Endothelial cell of umbilical vein (primary cell): ENCODE measurements at regions not wholly inside any gene's neighbourhood (a gene's known extent, or its start where the extent isn't known, plus 50 kb on each side); places are given as distances from the start of the nearest gene placed in this dataset.

ENCODE experiments used
- BruUV-seq: library from RNA; stranded (reverse); fragments of 400-500 nt; replicated peaks from 2 replicates; lab custom pipeline; 2021; lab: Mats Ljungman, UMichigan
- CTCF ChIA-PET: fragments of 300-600, 350-600 bp; sonication (Branson Sonifier 250); formaldehyde crosslinking; loops from one replicate; lab custom pipeline; 2021; ENCODE audit warnings: antibody characterized with exemption, inconsistent platforms; lab: Charles Lee
- POLR2A ChIA-PET: fragments of 300-600, 350-600 bp; sonication (Branson Sonifier 250); formaldehyde crosslinking; loops from one replicate; lab custom pipeline; 2021; ENCODE audit warnings: antibody characterized with exemption, inconsistent platforms; lab: Charles Lee
- DNase-seq: peaks from one replicate; pipeline ENCODE4 v3.0.0-alpha.2; 2011; ENCODE audit warnings: low read depth, low spot score
- FAIRE-seq: peaks from 2 replicates; lab custom pipeline; 2011; peaks lifted over from hg19 to GRCh38; lab: Jason Lieb, UNC
- H2AFZ ChIP-seq: 2 replicates; pipeline ENCODE4 v1.6.0; 2012; ENCODE audit warnings: low read depth, low read length, control low read depth, inconsistent platforms
- H3K27ac ChIP-seq: 2 replicates; pipeline ENCODE4 v1.5.1; 2011; ENCODE audit warnings: low read depth, mild to moderate bottlenecking, control low read depth, low read length, moderate library complexity; ENCODE audit not compliant: insufficient read depth
- H3K27me3 ChIP-seq, 2 experiments: 2 replicates each; pipeline versions ENCODE4 v1.6.0 to v1.6.1; 2011; ENCODE audit warnings: low read length in 2 of 2, mixed read lengths in 1 of 2; ENCODE audit not compliant: control insufficient read depth in 2 of 2, insufficient read depth in 2 of 2
- H3K36me3 ChIP-seq, 2 experiments: 2 replicates in 1 of 2; 3 replicates in 1 of 2; pipeline ENCODE4 v1.5.1; 2011; ENCODE audit warnings: low read length in 2 of 2, mild to moderate bottlenecking in 1 of 2, moderate library complexity in 1 of 2; ENCODE audit not compliant: control insufficient read depth in 2 of 2, insufficient read depth in 2 of 2; ENCODE audit errors: extremely low read depth in 1 of 2
- H3K4me1 ChIP-seq: 3 replicates; pipeline ENCODE4 v1.5.1; 2011; ENCODE audit warnings: mild to moderate bottlenecking, low read length; ENCODE audit not compliant: control insufficient read depth, insufficient read depth; ENCODE audit errors: extremely low read depth
- H3K4me2 ChIP-seq: 2 replicates; pipeline ENCODE4 v1.6.1; 2011; ENCODE audit warnings: low read length, control low read depth, mixed read lengths; ENCODE audit not compliant: insufficient read depth
- H3K4me3 ChIP-seq, 3 experiments: fragments of 200-600 bp in 1 of 3; sonication (generic), shearing (Covaris generic) in 1 of 3; replicated peaks in 1 of 3; 2 replicates each; pipeline ENCODE4 v1.5.1; 2011 to 2016; ENCODE audit warnings: control low read depth in 3 of 3, low read length in 3 of 3, mild to moderate bottlenecking in 2 of 3, inconsistent platforms in 1 of 3, low read depth in 1 of 3, moderate library complexity in 1 of 3; ENCODE audit not compliant: insufficient read depth in 1 of 3
- H3K79me2 ChIP-seq: 2 replicates; pipeline ENCODE4 v1.6.0; 2012; ENCODE audit warnings: low read length, inconsistent platforms; ENCODE audit not compliant: control insufficient read depth, insufficient read depth
- H3K9ac ChIP-seq: replicated peaks from 2 replicates; pipeline ENCODE3; 2011; ENCODE audit warnings: low read length, control low read depth; ENCODE audit not compliant: insufficient read depth; ENCODE audit errors: extremely low read depth
- H3K9me1 ChIP-seq: replicated peaks from 3 replicates; pipeline ENCODE4 v1.6.0; 2011; ENCODE audit warnings: mild to moderate bottlenecking, low read length; ENCODE audit not compliant: control insufficient read depth, insufficient read depth; ENCODE audit errors: extremely low read depth
- H3K9me3 ChIP-seq: replicated peaks from 2 replicates; pipeline ENCODE4 v1.5.1; 2012; ENCODE audit warnings: low read length, inconsistent platforms; ENCODE audit not compliant: control insufficient read depth, insufficient read depth
- H4K20me1 ChIP-seq: replicated peaks from 2 replicates; pipeline ENCODE3; 2011; ENCODE audit warnings: mild to moderate bottlenecking, low read length; ENCODE audit not compliant: control insufficient read depth, insufficient read depth; ENCODE audit errors: extremely low read depth
- CTCF ChIP-seq, 2 donors: IDR thresholded peaks; 1 replicate in 1 of 2; 2 replicates in 1 of 2; pipeline ENCODE4 v1.5.1; 2011; ENCODE audit warnings: low read length in 2 of 2, mild to moderate bottlenecking in 2 of 2, moderate library complexity in 2 of 2, control low read depth in 1 of 2, inconsistent platforms in 1 of 2, low read depth in 1 of 2; ENCODE audit not compliant: insufficient read depth in 1 of 2; ENCODE audit errors: extremely low read depth in 1 of 2
- EZH2 ChIP-seq: IDR thresholded peaks from 2 replicates; pipeline ENCODE4 v1.6.1; 2012; ENCODE audit warnings: borderline replicate concordance, low read depth, mild to moderate bottlenecking, moderate library complexity, low read length, inconsistent platforms; ENCODE audit not compliant: severe bottlenecking
- FOS ChIP-seq: IDR thresholded peaks from 2 replicates; pipeline ENCODE4 v1.6.1; 2011; ENCODE audit warnings: mild to moderate bottlenecking, low read length, moderate library complexity, borderline replicate concordance; ENCODE audit not compliant: insufficient read depth
- GATA2 ChIP-seq: IDR thresholded peaks from 2 replicates; pipeline ENCODE4 v1.7.0; 2011; ENCODE audit warnings: low read depth, mild to moderate bottlenecking, moderate library complexity, mixed read lengths, low read length; ENCODE audit not compliant: insufficient read length, insufficient read depth
- JUN ChIP-seq: IDR thresholded peaks from 2 replicates; pipeline ENCODE4 v1.6.1; 2011; ENCODE audit warnings: borderline replicate concordance, low read depth; ENCODE audit not compliant: insufficient read length, insufficient read depth
- MAX ChIP-seq: IDR thresholded peaks from 2 replicates; pipeline ENCODE4 v1.6.1; 2011; ENCODE audit not compliant: insufficient read depth, insufficient read length
- MYC ChIP-seq: IDR thresholded peaks from one replicate; pipeline ENCODE4 v1.6.1; 2011; ENCODE audit warnings: mild to moderate bottlenecking, low read depth, low read length
- POLR2A ChIP-seq: IDR thresholded peaks from 2 replicates; pipeline ENCODE4 v1.6.1; 2012; ENCODE audit warnings: low read depth, mild to moderate bottlenecking, control low read depth, low read length
- POLR2AphosphoS5 ChIP-seq: IDR thresholded peaks from 2 replicates; pipeline ENCODE4 v1.6.1; 2012; ENCODE audit warnings: low read depth, mild to moderate bottlenecking, control low read depth, low read length, moderate library complexity; ENCODE audit not compliant: insufficient read depth
- dilution Hi-C: fragments of 300-500 bp; cut with MboI; formaldehyde crosslinking; loops from one replicate; pipeline ENCODE4 v1.15.0; 2019; ENCODE audit warnings: low sequenced_read_pairs; ENCODE audit not compliant: extremely low pct_ligation_motif_present
- intact Hi-C: fragments of 100-400 bp; cut with micrococcal nuclease; formaldehyde crosslinking; loops from one replicate; pipeline ENCODE4 v1.10.0; 2022

GRCh38 chr20:55135923-55136322, 660.5 kb downstream of the DOK5 start:
- H3K9me1 ChIP-seq = no peaks in the 10 kb centered on the region
- no peaks in the 10 kb centered on the region for H3K79me2 ChIP-seq
- dilution Hi-C loops (no loop called here), intact Hi-C loops (no loop called here)
- H4K20me1 ChIP-seq = no peaks in the 10 kb centered on the region
- FAIRE-seq (no peak), DNase-seq (no peak)
- no peak overlapping the region for H3K4me2 ChIP-seq
- no peak overlapping the region for H3K9ac ChIP-seq
- no peak overlapping the region for H2AFZ ChIP-seq
- H3K27ac ChIP-seq = no peak overlapping the region
- ChIA-PET CTCF (no interaction called here), POLR2A (no interaction called here)
- BruUV-seq = no TSS peak
- H3K4me3 ChIP-seq = no peak overlapping the region
- no peaks in the 10 kb centered on the region for H3K4me1 ChIP-seq
- no peaks in the 10 kb centered on the region for H3K27me3 ChIP-seq
- H3K9me3 ChIP-seq = peaks cover 3% of the 10 kb centered on the region
- no peak for TF ChIP-seq CTCF (IDR thresholded peaks at IDR 0.05; ENCODE audit: extremely low read depth in 1 of 2, insufficient read depth in 1 of 2, low read depth in 1 of 2, low read length in 2 of 2)
- TF ChIP-seq FOS = no peak
- no peak for TF ChIP-seq POLR2A
- no peak for TF ChIP-seq GATA2
- no peak for TF ChIP-seq JUN
- no peak for TF ChIP-seq EZH2
- TF ChIP-seq MYC = no peak
- TF ChIP-seq MAX = no peak
- no peak for TF ChIP-seq POLR2AphosphoS5
- no peaks in the 10 kb centered on the region for H3K36me3 ChIP-seq
